HEK293 (cell line): ENCODE measurements at regions not wholly inside any gene's neighbourhood (a gene's known extent, or its start where the extent isn't known, plus 50 kb on each side); places are given as distances from the start of the nearest gene placed in this dataset.

Experiments used
- CTCF ChIA-PET: fragments of 350-600 bp; formaldehyde crosslinking; extraction: SDS; loops from one replicate; lab custom pipeline; 2021; ENCODE audit warnings: antibody characterized with exemption; lab: Yijun Ruan, JAX
- POLR2A ChIA-PET: fragments of 300-600 bp; formaldehyde crosslinking; extraction: SDS; loops from one replicate; lab custom pipeline; 2020; ENCODE audit warnings: antibody characterized with exemption, inconsistent platforms; lab: Yijun Ruan, JAX
- H3K27ac ChIP-seq: fragments of 200-500 bp; sonication (Bioruptor generic); 2 replicates; pipeline ENCODE4 v1.5.1; 2014; ENCODE audit warnings: low read depth, low read length, control low read depth, inconsistent platforms; ENCODE audit errors: extremely low read depth
- H3K36me3 ChIP-seq, 2 experiments: fragments of 200-500 bp in 1 of 2; sonication (Bioruptor generic) in 1 of 2; 1 replicate in 1 of 2; 2 replicates in 1 of 2; pipeline ENCODE4 v1.5.1; 2014 to 2017; ENCODE audit warnings: inconsistent platforms in 2 of 2, low read length in 2 of 2; ENCODE audit not compliant: control insufficient read depth in 2 of 2, insufficient read depth in 1 of 2
- H3K4me1 ChIP-seq: fragments of 200-500 bp; sonication (Bioruptor generic); 2 replicates; pipeline ENCODE4 v1.5.1; 2014; ENCODE audit warnings: mild to moderate bottlenecking, low read length, inconsistent platforms; ENCODE audit not compliant: control insufficient read depth, insufficient read depth
- H3K4me3 ChIP-seq: 2 replicates; pipeline ENCODE4 v1.5.1; 2011; ENCODE audit warnings: low read depth, mild to moderate bottlenecking, control low read depth, low read length, moderate library complexity
- H3K9me3 ChIP-seq: fragments of 200-500 bp; sonication (Bioruptor generic); 2 replicates; pipeline ENCODE4 v1.5.1; 2014; ENCODE audit warnings: low read depth, low read length, inconsistent platforms; ENCODE audit not compliant: control insufficient read depth, insufficient read depth
- GLI4 ChIP-seq: fragments of 450-650 bp; formaldehyde crosslinking; IDR thresholded peaks from 2 replicates; pipeline ENCODE4 v1.5.1; 2016; ENCODE audit warnings: missing biosample characterization, missing genetic modification characterization
- MYNN ChIP-seq: fragments of 450-650 bp; formaldehyde crosslinking; IDR thresholded peaks from 2 replicates; pipeline ENCODE4 v1.5.1; 2016; ENCODE audit warnings: missing biosample characterization, missing genetic modification characterization, borderline replicate concordance
- REPIN1 ChIP-seq: fragments of 450-650 bp; formaldehyde crosslinking; IDR thresholded peaks from 2 replicates; pipeline ENCODE4 v1.5.1; 2017; ENCODE audit warnings: missing biosample characterization, missing genetic modification characterization, low read depth
- SCRT2 ChIP-seq: fragments of 450-650 bp; formaldehyde crosslinking; IDR thresholded peaks from 2 replicates; pipeline ENCODE4 v1.5.1; 2016; ENCODE audit warnings: missing biosample characterization, missing genetic modification characterization
- YY1 ChIP-seq: fragments of 450-650 bp; formaldehyde crosslinking; IDR thresholded peaks from 2 replicates; pipeline ENCODE4 v1.5.1; 2018; ENCODE audit warnings: missing biosample characterization, missing genetic modification characterization
- ZBTB20 ChIP-seq: fragments of 450-650 bp; formaldehyde crosslinking; IDR thresholded peaks from 2 replicates; pipeline ENCODE4 v1.5.1; 2016; ENCODE audit warnings: missing biosample characterization, missing genetic modification characterization
- ZIC2 ChIP-seq: fragments of 450-650 bp; formaldehyde crosslinking; IDR thresholded peaks from 2 replicates; pipeline ENCODE4 v1.5.1; 2016; ENCODE audit warnings: missing biosample characterization, missing genetic modification characterization
- ZNF133 ChIP-seq: fragments of 450-650 bp; formaldehyde crosslinking; IDR thresholded peaks from 2 replicates; pipeline ENCODE4 v1.5.1; 2016; ENCODE audit warnings: missing biosample characterization, missing genetic modification characterization
- ZNF366 ChIP-seq: fragments of 450-650 bp; formaldehyde crosslinking; conservative IDR thresholded peaks from 2 replicates; pipeline ENCODE4 v1.5.1; 2016; ENCODE audit warnings: missing biosample characterization, missing genetic modification characterization
- ZNF423 ChIP-seq: fragments of 450-650 bp; formaldehyde crosslinking; IDR thresholded peaks from 2 replicates; pipeline ENCODE4 v1.5.1; 2016; ENCODE audit warnings: missing biosample characterization, missing genetic modification characterization
- ZNF426 ChIP-seq: fragments of 450-650 bp; formaldehyde crosslinking; IDR thresholded peaks from 2 replicates; pipeline ENCODE4 v1.5.1; 2017; ENCODE audit warnings: missing biosample characterization, missing genetic modification characterization, mild to moderate bottlenecking, inconsistent platforms, moderate library complexity
- ZNF514 ChIP-seq: fragments of 450-650 bp; formaldehyde crosslinking; IDR thresholded peaks from 2 replicates; pipeline ENCODE4 v1.5.1; 2016; ENCODE audit warnings: missing biosample characterization, missing genetic modification characterization
- ZNF548 ChIP-seq: fragments of 450-650 bp; formaldehyde crosslinking; IDR thresholded peaks from 2 replicates; pipeline ENCODE4 v1.5.1; 2016; ENCODE audit warnings: missing biosample characterization, missing genetic modification characterization
- ZNF571 ChIP-seq: fragments of 450-650 bp; formaldehyde crosslinking; IDR thresholded peaks from 2 replicates; pipeline ENCODE4 v1.5.0; 2017; ENCODE audit warnings: missing biosample characterization, missing genetic modification characterization
- ZNF707 ChIP-seq: fragments of 450-650 bp; formaldehyde crosslinking; IDR thresholded peaks from 2 replicates; pipeline ENCODE4 v1.5.1; 2016; ENCODE audit warnings: missing biosample characterization, missing genetic modification characterization
- TF ChIP-seq, protein P1 (sequence below): fragments of 450-650 bp; formaldehyde crosslinking; IDR thresholded peaks from 2 replicates; pipeline ENCODE4 v1.5.1; 2016; ENCODE audit warnings: missing biosample characterization, missing genetic modification characterization
- TF ChIP-seq, protein P2 (sequence below): fragments of 450-650 bp; formaldehyde crosslinking; IDR thresholded peaks from 2 replicates; pipeline ENCODE4 v1.5.1; 2016; ENCODE audit warnings: missing biosample characterization, missing genetic modification characterization, low read depth
- TF ChIP-seq, protein P3 (sequence below): fragments of 450-650 bp; formaldehyde crosslinking; IDR thresholded peaks from 2 replicates; pipeline ENCODE4 v1.5.1; 2016; ENCODE audit warnings: missing biosample characterization, missing genetic modification characterization

DNA sequence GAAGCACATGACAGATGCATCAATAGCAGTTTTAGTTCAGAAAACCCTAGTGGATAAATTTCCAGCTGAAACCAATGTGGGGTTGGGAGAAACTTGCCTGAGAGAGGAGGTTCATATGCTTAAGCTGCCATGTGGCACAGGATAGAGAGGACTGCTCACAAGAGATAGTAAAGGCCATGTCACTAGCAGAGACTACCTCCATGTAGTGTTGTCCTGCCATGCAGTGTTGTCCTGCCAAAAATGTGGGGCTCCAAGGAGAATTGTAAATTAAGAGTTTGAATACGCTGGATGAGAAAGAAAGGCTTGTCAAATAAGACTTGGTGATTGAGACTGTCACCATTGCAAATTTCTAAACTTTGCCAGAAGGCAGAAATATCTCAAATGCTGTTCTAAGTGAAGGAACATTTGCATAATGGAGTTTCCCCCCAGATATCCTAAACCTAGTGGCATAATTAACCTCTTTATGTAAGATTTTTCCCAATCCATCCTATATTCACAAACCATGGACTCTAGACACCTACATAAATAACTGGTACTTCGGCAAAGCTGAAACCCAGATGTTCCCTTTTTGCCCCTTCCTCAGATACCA lies 938.3 kb upstream of the ALCAM start (continued):
- TF ChIP-seq, protein P1, sequence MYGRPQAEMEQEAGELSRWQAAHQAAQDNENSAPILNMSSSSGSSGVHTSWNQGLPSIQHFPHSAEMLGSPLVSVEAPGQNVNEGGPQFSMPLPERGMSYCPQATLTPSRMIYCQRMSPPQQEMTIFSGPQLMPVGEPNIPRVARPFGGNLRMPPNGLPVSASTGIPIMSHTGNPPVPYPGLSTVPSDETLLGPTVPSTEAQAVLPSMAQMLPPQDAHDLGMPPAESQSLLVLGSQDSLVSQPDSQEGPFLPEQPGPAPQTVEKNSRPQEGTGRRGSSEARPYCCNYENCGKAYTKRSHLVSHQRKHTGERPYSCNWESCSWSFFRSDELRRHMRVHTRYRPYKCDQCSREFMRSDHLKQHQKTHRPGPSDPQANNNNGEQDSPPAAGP (tag by site-specific recombination), result no peak
- TF ChIP-seq ZIC2, result no peak
- TF ChIP-seq, all 188 proteins: peak for 0

DNA sequence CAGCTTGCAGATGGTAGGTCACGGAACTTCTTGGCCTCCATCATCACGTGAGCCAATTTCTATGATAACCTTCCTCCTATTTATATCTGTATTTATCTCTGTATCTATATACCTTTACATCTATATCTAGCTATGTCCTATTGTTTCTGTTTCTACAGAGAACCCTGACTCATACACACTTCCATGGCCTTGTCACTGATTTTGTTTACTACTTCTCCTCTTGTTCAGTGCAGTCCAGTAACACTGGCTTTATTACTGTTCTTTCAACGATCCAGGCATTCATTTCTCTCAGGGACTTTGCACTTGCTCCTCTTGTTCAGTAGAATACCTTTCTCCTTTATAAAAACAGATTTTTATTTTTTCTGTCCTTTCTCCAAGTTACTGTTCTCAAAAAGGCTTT lies 937.0 kb upstream of the ALCAM start:
- CTCF ChIA-PET, result no interaction called here
- Histone ChIP-seq H3K27ac (no peak overlapping the region), H3K4me1 (no peaks in the 10 kb centered on the region), H3K9me3 (no peaks in the 10 kb centered on the region), H3K36me3 (no peaks in the 10 kb centered on the region), H3K4me3 (no peak overlapping the region)
- POLR2A ChIA-PET, result no interaction called here
- TF ChIP-seq ZNF707 (tag by site-specific recombination), result no peak
- TF ChIP-seq GLI4, result no peak
- TF ChIP-seq ZNF514 (tag by site-specific recombination), result no peak
- TF ChIP-seq, protein P2, sequence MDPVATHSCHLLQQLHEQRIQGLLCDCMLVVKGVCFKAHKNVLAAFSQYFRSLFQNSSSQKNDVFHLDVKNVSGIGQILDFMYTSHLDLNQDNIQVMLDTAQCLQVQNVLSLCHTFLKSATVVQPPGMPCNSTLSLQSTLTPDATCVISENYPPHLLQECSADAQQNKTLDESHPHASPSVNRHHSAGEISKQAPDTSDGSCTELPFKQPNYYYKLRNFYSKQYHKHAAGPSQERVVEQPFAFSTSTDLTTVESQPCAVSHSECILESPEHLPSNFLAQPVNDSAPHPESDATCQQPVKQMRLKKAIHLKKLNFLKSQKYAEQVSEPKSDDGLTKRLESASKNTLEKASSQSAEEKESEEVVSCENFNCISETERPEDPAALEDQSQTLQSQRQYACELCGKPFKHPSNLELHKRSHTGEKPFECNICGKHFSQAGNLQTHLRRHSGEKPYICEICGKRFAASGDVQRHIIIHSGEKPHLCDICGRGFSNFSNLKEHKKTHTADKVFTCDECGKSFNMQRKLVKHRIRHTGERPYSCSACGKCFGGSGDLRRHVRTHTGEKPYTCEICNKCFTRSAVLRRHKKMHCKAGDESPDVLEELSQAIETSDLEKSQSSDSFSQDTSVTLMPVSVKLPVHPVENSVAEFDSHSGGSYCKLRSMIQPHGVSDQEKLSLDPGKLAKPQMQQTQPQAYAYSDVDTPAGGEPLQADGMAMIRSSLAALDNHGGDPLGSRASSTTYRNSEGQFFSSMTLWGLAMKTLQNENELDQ, result no peak
- TF ChIP-seq ZNF366 (tag by site-specific recombination), result no peak
- no peak for TF ChIP-seq ZNF426 (tag by site-specific recombination)
- TF ChIP-seq ZBTB20 (tag by site-specific recombination), result no peak

DNA sequence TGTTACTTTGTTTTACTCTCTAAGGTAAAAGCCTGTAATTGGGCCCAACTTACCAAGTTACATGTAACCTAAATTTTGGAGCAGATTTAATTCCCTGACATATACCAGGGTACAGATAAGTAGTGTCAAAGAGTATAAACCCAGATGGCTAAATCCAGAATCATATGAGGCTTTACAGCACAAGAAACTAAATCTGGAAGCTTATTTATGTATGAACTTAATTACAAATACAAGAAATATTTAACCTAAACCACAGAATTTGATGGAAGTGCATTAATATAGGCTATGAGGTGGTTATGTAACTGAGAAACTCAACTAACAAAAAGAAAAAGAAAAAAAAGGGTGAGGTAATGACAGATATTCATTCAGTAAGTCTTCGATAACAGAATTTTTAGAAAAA lies 930.2 kb upstream of the ALCAM start:
- CTCF ChIA-PET, result no interaction called here

DNA sequence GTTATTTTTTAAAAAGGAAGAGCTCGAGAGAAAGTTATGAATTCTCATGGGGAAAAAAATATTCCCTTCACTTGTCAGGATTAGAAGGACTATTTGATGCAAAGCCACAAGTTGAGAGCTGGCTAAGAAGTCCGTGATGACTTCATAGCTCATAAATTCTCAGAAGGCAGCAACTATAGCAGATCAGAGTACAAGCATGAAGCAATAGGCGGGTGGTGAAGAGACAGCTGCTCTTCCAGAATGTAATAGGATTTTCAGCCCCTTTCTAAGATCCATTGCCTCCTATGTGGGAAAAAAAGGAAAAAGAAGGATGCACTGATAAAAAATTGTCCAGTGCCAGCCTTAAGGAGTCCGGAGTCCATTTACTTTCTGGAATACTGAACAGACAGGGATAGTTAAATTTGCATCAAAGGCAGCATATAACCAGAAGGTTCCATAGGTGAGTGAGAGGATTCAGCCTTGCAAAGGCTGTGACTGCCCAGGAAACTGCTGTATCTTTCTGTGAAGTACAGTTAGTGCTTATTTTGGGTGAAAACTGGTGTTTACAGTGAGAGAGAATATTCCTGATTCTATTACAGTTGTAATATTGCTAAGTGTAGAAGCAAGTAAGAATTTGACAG lies 929.5 kb upstream of the ALCAM start:
- Histone ChIP-seq H3K4me1 (peaks cover 2% of the 10 kb centered on the region), H3K27ac (no peak overlapping the region), H3K36me3 (no peaks in the 10 kb centered on the region), H3K9me3 (no peaks in the 10 kb centered on the region), H3K4me3 (no peak overlapping the region)
- CTCF ChIA-PET, result no interaction called here
- TF ChIP-seq ZNF423 (no peak), SCRT2 (tag by site-specific recombination) (peak; percentile 59)
- POLR2A ChIA-PET, result no interaction called here

More for the DNA sequence above, 930.2 kb upstream of the ALCAM start:
- no peak for TF ChIP-seq ZNF133 (tag by site-specific recombination)
- no peak for TF ChIP-seq SCRT2 (tag by site-specific recombination)
- TF ChIP-seq ZNF548 (tag by site-specific recombination), result no peak
- TF ChIP-seq MYNN (tag by site-specific recombination), result no peak
- TF ChIP-seq, protein P3, sequence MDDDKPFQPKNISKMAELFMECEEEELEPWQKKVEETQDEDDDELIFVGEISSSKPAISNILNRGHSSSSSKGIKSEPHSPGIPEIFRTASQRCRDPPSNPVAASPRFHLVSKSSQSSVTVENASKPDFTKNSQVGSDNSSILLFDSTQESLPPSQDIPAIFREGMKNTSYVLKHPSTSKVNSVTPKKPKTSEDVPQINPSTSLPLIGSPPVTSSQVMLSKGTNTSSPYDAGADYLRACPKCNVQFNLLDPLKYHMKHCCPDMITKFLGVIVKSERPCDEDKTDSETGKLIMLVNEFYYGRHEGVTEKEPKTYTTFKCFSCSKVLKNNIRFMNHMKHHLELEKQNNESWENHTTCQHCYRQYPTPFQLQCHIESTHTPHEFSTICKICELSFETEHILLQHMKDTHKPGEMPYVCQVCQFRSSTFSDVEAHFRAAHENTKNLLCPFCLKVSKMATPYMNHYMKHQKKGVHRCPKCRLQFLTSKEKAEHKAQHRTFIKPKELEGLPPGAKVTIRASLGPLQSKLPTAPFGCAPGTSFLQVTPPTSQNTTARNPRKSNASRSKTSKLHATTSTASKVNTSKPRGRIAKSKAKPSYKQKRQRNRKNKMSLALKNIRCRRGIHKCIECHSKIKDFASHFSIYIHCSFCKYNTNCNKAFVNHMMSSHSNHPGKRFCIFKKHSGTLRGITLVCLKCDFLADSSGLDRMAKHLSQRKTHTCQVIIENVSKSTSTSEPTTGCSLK (tag by site-specific recombination), result no peak
- TF ChIP-seq ZNF571 (tag by site-specific recombination), result no peak
- no peak for TF ChIP-seq YY1 (tag by site-specific recombination)
- TF ChIP-seq REPIN1 (tag by site-specific recombination), result no peak
- Histone ChIP-seq H3K36me3 (no peaks in the 10 kb centered on the region), H3K27ac (no peak overlapping the region), H3K4me3 (no peak overlapping the region), H3K4me1 (peaks cover 2% of the 10 kb centered on the region), H3K9me3 (no peaks in the 10 kb centered on the region)
- POLR2A ChIA-PET, result no interaction called here
